NCI-H187 (cell line): ENCODE measurements at regions not wholly inside any gene's neighbourhood (a gene's known extent, or its start where the extent isn't known, plus 50 kb on each side); places are given as distances from the start of the nearest gene placed in this dataset.

Experiments used
- DNase-seq, 2 experiments: peaks; one replicate each; lab custom pipeline; 2025; lab: John Stamatoyannopoulos, UW

- no peak for DNase-seq
These were observed 89.5 kb upstream of the IL12A start for GRCh38 chr3:159899166-159899565.

GRCh38 chr3:159902546-159903314, 85.9 kb upstream of the IL12A start:
- DNase-seq: no peak

DNA sequence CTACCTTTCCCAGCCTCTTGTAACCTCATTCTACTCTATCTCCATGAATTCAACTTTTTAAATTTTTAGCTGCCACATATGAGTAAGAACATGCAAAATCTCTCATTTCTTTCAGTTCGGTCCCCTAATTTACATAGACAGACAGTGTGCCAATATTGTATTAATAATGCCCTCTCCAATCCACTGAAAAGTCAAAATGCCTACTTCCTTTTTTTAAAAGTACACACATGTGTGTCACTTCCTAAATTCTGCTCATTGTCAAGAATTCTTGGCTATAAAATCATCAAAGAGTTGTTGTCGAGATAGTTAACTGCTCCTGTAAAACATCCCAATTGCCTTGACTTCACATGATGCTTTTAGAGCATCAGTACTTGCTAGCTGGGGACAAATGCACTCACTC, 84.2 kb upstream of the IL12A start:
- DNase-seq: no peak

DNA sequence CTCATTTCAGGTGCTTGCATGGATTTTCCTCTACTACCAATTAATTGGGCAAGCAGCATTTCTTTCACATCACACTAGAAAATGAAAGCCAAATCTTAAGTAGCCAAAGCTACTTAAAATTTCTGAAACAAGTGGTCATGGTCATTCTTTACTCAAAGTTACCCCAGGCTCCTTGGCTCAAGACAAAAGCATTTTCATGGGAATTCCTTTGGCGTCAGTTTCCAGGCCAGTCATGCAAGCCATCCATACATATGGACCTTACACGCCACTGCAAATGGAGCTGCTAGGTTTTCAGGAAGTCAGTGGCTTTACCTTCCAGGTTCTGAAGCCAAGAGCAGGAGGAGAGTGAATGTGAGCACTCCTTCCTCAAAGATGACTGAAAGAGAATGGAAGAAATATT, 83.7 kb upstream of the IL12A start:
- DNase-seq: no peak

GRCh38 chr3:159907828-159908227, 80.8 kb upstream of the IL12A start:
- DNase-seq: no peak

DNA sequence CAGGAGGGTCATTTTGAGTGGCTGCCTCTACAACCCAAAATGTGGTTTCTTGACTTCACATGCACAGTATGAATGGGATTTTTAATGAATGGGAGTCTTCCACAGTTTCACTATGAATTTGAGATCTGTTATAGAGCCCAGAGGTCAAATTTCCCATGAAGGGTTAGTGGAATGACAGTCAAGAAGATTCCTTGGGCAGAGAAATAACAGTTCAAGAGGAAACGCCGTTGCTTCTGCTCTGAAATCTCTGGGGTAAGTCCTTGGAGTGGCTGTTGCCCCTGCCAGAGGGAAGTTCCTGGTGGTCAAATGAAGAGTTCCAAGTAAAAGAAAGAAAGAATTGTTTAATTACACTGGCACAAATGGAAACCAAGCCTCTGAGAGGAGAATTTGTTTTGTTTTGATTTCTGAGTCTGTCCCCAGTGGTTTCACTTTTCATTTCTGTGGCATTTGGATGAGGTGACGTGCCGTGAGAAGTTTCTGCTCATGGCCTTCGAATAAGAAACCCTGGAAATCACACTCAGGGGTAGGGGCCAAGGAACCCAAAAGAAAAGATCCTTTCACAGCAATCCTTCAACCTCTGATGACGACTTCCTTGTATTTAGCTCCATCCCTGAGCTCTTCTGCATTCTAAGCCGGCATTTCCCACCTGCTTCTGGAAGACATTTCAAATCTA, 77.5 kb upstream of the IL12A start:
- DNase-seq: no peak

DNA sequence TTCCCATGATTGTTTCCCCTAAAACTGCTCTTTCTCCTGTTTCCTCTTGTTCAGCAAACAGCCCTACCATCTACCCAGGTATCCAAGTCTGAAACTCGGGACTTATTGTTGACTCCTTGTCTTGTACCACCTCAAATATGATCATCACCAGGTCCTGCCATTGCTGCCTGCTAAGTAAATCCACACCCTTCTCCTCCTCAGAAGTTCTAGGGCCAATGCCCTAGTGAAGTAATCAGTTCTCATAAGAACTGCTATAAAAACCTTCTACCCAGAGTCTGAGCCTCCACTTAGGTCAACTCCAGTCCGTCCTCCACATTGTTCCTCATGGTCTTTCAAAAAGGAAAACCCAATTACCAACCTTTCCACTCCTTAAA, 77.0 kb upstream of the IL12A start:
- DNase-seq: no peak

DNA sequence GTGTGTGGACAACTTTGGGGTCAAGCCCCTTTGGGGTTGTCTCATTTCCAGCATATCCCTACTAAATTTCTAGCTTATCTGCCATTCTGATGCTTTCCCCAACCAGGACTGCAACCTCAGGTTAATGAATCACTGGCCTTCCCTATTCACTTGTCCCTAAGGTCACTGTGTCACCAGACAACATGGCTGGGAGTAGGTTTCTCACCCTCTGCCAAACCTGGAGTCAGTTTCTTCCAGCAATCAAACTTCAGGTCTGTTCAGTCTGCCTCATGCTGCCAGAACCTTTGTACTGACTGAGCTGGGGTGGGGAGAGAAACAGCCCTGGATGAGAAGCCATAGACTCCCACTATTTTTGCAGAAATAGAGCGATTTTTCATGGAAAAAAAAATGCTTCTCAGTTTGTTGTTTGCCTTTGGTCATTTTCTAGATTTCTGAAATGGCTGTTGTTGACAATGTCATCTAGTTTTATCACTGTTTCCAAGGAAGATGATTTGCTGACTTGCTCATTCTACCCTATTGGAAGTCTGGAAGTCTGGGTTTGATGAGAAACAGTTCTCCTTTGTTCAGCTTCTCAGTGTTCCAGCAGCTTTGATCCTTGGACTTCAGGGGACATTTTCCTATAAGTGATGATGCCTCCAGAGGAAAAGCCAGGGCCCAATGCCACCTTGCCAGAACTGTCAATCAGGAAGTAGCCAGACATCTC, 74.8 kb upstream of the IL12A start:
- DNase-seq: no peak

GRCh38 chr3:159914426-159914825, 74.2 kb upstream of the IL12A start:
- DNase-seq: no peak

DNA sequence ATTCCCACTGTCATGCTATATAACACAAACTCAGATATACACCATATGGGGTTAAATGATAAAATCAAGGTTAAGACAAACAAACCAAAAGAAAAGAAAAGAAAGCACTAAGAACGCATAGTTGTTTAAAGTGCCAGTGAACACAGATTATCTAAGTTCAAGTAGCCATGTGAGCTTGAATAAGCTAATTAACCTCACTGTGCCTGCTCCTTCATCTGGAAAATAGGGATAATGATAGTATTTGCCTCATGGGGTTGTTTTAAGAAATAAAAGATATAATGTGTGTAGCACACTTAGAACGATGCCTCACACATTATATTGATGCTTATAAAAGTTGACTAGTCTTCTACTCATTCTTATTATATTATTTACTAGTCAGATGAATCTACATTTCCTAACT, 72.6 kb upstream of the IL12A start:
- DNase-seq: no peak

DNA sequence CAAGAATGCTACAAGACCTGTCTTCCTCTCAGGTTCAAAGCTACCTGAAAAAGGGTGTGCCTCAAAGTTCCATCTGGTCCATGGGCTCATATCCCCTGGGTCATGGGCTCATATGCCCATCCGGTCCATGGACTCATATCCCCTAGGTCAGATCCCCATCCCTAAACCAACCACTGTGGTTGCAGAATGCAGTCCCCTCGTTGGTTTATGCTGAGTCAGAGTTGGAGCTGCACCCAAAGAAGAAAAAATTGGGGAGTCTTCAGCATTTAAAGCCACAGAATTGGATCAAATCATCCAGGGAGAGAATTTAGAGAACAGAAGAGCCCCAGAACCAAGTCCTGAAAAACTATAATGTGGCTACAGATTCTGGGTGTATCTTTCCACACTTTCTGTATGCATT, 71.5 kb upstream of the IL12A start:
- DNase-seq: no peak

- DNase-seq: no peak
These were observed 68.8 kb upstream of the IL12A start for GRCh38 chr3:159919873-159920272.

GRCh38 chr3:159922193-159922840, 66.3 kb upstream of the IL12A start:
- DNase-seq: no peak

- DNase-seq: no peak
These were observed 65.7 kb upstream of the IL12A start for GRCh38 chr3:159922861-159923312.

DNA sequence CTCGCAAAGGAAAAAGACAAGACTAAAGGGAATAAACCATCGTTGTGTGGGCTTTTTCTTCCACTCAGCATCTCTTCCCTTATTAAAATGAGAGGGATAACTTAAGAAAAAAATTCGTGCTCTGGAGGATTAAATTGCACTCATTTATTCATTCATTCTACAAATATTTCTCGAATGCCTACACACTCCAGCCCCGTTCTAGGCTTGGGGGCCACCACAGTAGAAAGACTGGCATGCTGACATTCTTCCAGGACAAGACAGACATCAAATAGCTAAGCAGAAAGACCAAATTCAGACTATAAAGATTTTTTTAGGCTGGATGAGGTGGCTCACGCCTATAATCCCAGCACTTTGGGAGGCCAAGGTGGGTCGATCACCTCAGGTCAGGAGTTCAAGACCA, 65.3 kb upstream of the IL12A start:
- DNase-seq: no peak

GRCh38 chr3:159923956-159924355, 64.7 kb upstream of the IL12A start:
- DNase-seq: no peak

DNA sequence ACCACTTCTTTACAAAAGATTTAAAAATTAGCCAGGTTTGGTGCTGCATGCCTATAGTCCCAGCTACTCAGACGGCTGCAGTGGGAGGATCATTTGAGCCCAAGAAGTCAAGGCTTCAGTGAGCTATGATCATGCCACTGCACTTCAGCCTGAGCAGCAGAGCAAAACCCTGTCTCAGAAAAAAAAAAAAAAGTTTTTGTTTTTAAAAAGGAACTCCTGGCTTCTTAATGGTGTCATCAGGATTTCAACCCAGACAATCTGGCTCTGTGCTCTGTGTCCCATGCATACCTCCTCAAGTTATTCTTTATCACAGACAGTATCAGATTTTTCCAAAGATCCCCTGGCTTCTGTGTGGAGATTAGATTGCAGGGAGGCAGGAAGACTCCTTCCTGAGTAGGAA, 64.2 kb upstream of the IL12A start:
- DNase-seq: no peak

DNA sequence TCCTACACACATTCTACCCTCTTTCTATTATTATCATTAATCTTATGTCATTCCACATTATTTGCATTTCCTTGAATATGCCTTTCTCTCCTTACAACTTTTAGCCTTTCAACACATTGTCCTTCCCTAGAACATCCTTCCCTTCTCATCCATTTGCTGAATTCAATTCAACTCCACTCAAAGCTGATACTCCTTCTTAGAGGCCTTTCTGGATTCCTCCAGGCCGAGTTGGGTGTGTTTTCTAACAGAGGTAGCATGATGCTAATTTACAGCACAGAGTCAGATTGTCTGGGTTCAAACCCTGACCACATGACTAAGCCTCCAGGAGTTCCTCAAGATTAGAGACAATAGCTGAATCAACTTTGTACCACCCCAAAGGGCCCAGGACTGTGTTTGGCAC, 63.4 kb upstream of the IL12A start:
- no peak for DNase-seq

GRCh38 chr3:159926573-159926972, 62.1 kb upstream of the IL12A start:
- no peak for DNase-seq

DNA sequence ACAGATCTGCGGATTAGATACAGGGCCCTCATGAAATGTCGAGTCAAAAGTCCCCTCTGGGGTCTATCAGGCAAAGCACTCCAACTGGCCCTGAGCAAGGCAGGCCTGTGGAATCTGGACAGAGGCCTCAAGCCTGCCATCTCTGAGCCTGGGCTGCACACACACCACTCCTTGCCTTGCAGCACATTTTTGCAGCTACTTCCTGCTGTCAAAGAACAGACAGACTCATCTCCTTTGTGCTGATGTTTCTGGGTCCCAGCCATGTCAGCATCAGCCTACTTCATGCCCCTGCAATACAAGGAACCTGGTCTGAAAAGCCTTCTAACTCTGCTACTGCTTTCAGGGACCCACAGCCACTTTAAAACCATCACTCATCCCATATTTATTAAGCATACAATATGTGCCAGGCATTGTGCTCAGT, 60.6 kb upstream of the IL12A start:
- no peak for DNase-seq

- no peak for DNase-seq
These were observed 60.0 kb upstream of the IL12A start for GRCh38 chr3:159928666-159929065.
